WTC11 (cell line): ENCODE measurements at regions not wholly inside any gene's neighbourhood (a gene's known extent, or its start where the extent isn't known, plus 50 kb on each side); places are given as distances from the start of the nearest gene placed in this dataset.

Experiments used
- ATAC-seq: fragments of 200-7000 bp; cut with Tn5 transposase; 2 replicates; pipeline ENCODE4 v1.10.0; 2021; ENCODE audit warnings: mild to moderate bottlenecking, moderate library complexity
- CTCF ChIA-PET: fragments of 300-600 bp; sonication (Branson Sonifier 250); formaldehyde crosslinking; loops from one replicate; lab custom pipeline; 2021; ENCODE audit warnings: antibody characterized with exemption; lab: Charles Lee
- POLR2A ChIA-PET: fragments of 350-600 bp; sonication (Branson Sonifier 250); formaldehyde crosslinking; loops from one replicate; lab custom pipeline; 2021; ENCODE audit warnings: antibody characterized with exemption; lab: Charles Lee
- DNase-seq: peaks from one replicate; pipeline ENCODE4 v3.0.0; 2021; ENCODE audit warnings: low spot score
- H3K27ac Mint-ChIP-seq: 2 replicates; pipeline ENCODE4 v1.8.0; 2021; ENCODE audit warnings: mixed read lengths
- H3K27me3 Mint-ChIP-seq: 2 replicates; pipeline ENCODE4 v1.8.0; 2021; ENCODE audit warnings: low read depth, mild to moderate bottlenecking, moderate library complexity, mixed read lengths
- H3K36me3 Mint-ChIP-seq: 2 replicates; pipeline ENCODE4 v1.8.0; 2021; ENCODE audit warnings: mixed read lengths
- H3K4me1 Mint-ChIP-seq: 2 replicates; pipeline ENCODE4 v1.8.0; 2022; ENCODE audit warnings: mixed read lengths
- H3K4me3 Mint-ChIP-seq: 2 replicates; pipeline ENCODE4 v1.8.0; 2021; ENCODE audit warnings: mild to moderate bottlenecking, moderate library complexity, mixed read lengths
- H3K9me3 Mint-ChIP-seq: 2 replicates; pipeline ENCODE4 v1.8.0; 2021; ENCODE audit warnings: mixed read lengths
- ARID4B ChIP-seq: sonication (generic); formaldehyde crosslinking; IDR thresholded peaks from 2 replicates; pipeline ENCODE4 v1.8.0; 2023; ENCODE audit warnings: missing genetic modification reagents, mild to moderate bottlenecking, borderline replicate concordance
- CBFB ChIP-seq: sonication (generic); formaldehyde crosslinking; IDR thresholded peaks from 2 replicates; pipeline ENCODE4 v1.8.1; 2022; ENCODE audit warnings: mild to moderate bottlenecking, low read depth, missing genetic modification reagents
- ESRRA ChIP-seq: sonication (generic); formaldehyde crosslinking; IDR thresholded peaks from 2 replicates; pipeline ENCODE4 v1.8.1; 2022; ENCODE audit warnings: mild to moderate bottlenecking, missing genetic modification reagents, borderline replicate concordance
- FOXK1 ChIP-seq: sonication (generic); formaldehyde crosslinking; IDR thresholded peaks from 2 replicates; pipeline ENCODE4 v1.8.0; 2022; ENCODE audit warnings: mild to moderate bottlenecking, moderate library complexity, missing genetic modification reagents
- FOXP4 ChIP-seq: sonication (generic); formaldehyde crosslinking; IDR thresholded peaks from 2 replicates; pipeline ENCODE4 v1.8.0; 2022; ENCODE audit warnings: mild to moderate bottlenecking, missing genetic modification reagents
- GTF2I ChIP-seq: fragments of 250-450 bp; sonication (Bioruptor Pico); conservative IDR thresholded peaks from 2 replicates; pipeline ENCODE4 v1.4.0; 2021; ENCODE audit warnings: mild to moderate bottlenecking
- JAZF1 ChIP-seq: fragments of 250-450 bp; sonication (Bioruptor Pico); IDR thresholded peaks from 2 replicates; pipeline ENCODE4 v1.9.0; 2021; ENCODE audit warnings: moderate library complexity, mild to moderate bottlenecking, inconsistent platforms
- KAT7 ChIP-seq: sonication (generic); formaldehyde crosslinking; IDR thresholded peaks from 2 replicates; pipeline ENCODE4 v1.8.1; 2023; ENCODE audit warnings: missing genetic modification reagents, mild to moderate bottlenecking, borderline replicate concordance
- NFE2L1 ChIP-seq: sonication (generic); formaldehyde crosslinking; IDR thresholded peaks from 2 replicates; pipeline ENCODE4 v1.8.1; 2023; ENCODE audit warnings: missing genetic modification reagents
- NFYB ChIP-seq: sonication (generic); formaldehyde crosslinking; conservative IDR thresholded peaks from 2 replicates; pipeline ENCODE4 v1.8.0; 2022; ENCODE audit warnings: low read depth, missing genetic modification reagents
- NR3C1 ChIP-seq: sonication (generic); formaldehyde crosslinking; conservative IDR thresholded peaks from 2 replicates; pipeline ENCODE4 v1.8.1; 2023; ENCODE audit warnings: low read depth, mild to moderate bottlenecking, missing genetic modification reagents
- OVOL2 ChIP-seq: fragments of 250-450 bp; sonication (Bioruptor Pico); IDR thresholded peaks from 2 replicates; pipeline ENCODE4 v1.9.0; 2021; ENCODE audit warnings: mild to moderate bottlenecking, borderline replicate concordance
- SMAD3 ChIP-seq: sonication (generic); formaldehyde crosslinking; IDR thresholded peaks from 2 replicates; pipeline ENCODE4 v1.8.0; 2022; ENCODE audit warnings: missing genetic modification reagents, mild to moderate bottlenecking, borderline replicate concordance
- TCF7 ChIP-seq: sonication (generic); formaldehyde crosslinking; IDR thresholded peaks from 2 replicates; pipeline ENCODE4 v1.8.0; 2022; ENCODE audit warnings: mild to moderate bottlenecking, low read depth, missing genetic modification reagents, moderate library complexity
- ZNF219 ChIP-seq: sonication (generic); formaldehyde crosslinking; IDR thresholded peaks from 2 replicates; pipeline ENCODE4 v1.8.0; 2023; ENCODE audit warnings: missing genetic modification reagents, mild to moderate bottlenecking, borderline replicate concordance
- ZNF232 ChIP-seq: sonication (generic); formaldehyde crosslinking; IDR thresholded peaks from 2 replicates; pipeline ENCODE4 v1.8.0; 2022; ENCODE audit warnings: mild to moderate bottlenecking, missing genetic modification reagents
- ZNF281 ChIP-seq: sonication (generic); formaldehyde crosslinking; IDR thresholded peaks from 2 replicates; pipeline ENCODE4 v1.8.0; 2023; ENCODE audit warnings: mild to moderate bottlenecking, missing genetic modification reagents
- ZNF532 ChIP-seq: fragments of 250-450 bp; sonication (Bioruptor Pico); IDR thresholded peaks from 2 replicates; pipeline ENCODE4 v1.9.0; 2021; ENCODE audit warnings: mild to moderate bottlenecking, borderline replicate concordance

GRCh38 chr12:34335819-34336262 is 313.5 kb downstream of the ALG10 start:
- peaks cover 13% of the 10 kb centered on the region; the same call in 1 of the 2 replicates for H3K9me3 Mint-ChIP-seq
- H3K27me3 Mint-ChIP-seq = peaks cover 8% of the 10 kb centered on the region; the same call in 1 of the 2 replicates
- ChIA-PET POLR2A (no interaction called here), CTCF (no interaction called here)
- H3K27ac Mint-ChIP-seq = no peak overlapping the region
- DNase-seq (no peak), ATAC-seq (no peak)
- H3K4me3 Mint-ChIP-seq = no peak overlapping the region
- TF ChIP-seq SMAD3 (CRISPR knock-in tag) = no peak
- no peak for TF ChIP-seq TCF7 (CRISPR knock-in tag)
- no peak for TF ChIP-seq ZNF281 (CRISPR knock-in tag)
- no peak for TF ChIP-seq NFE2L1 (CRISPR knock-in tag)
- no peak for TF ChIP-seq CBFB (CRISPR knock-in tag)
- no peak for TF ChIP-seq JAZF1 (CRISPR knock-in tag)
- H3K4me1 Mint-ChIP-seq = no peaks in the 10 kb centered on the region
- peaks cover 61% of the 10 kb centered on the region for H3K36me3 Mint-ChIP-seq

GRCh38 chr12:34336619-34337465 is 314.5 kb downstream of the ALG10 start:
- H3K4me3 Mint-ChIP-seq = no peak overlapping the region
- peaks cover 5% of the 10 kb centered on the region; the same call in 1 of the 2 replicates for H3K27me3 Mint-ChIP-seq
- no peak for TF ChIP-seq ZNF232
- no peak for TF ChIP-seq ZNF219 (CRISPR knock-in tag)
- no peak for TF ChIP-seq ESRRA
- no peak for ATAC-seq
- POLR2A ChIA-PET = no interaction called here
- H3K4me1 Mint-ChIP-seq = no peaks in the 10 kb centered on the region
- no peak for DNase-seq
- no peak overlapping the region for H3K27ac Mint-ChIP-seq
- CTCF ChIA-PET = no interaction called here
- H3K36me3 Mint-ChIP-seq = peaks cover 53% of the 10 kb centered on the region
- H3K9me3 Mint-ChIP-seq = peaks cover 8% of the 10 kb centered on the region; the same call in 1 of the 2 replicates

- POLR2A ChIA-PET = no interaction called here
- CTCF ChIA-PET = no interaction called here
- DNase-seq (no peak), ATAC-seq (no peak)
- Mint-ChIP-seq H3K4me1 (no peaks in the 10 kb centered on the region), H3K27me3 (peaks cover 3% of the 10 kb centered on the region; the same call in 1 of the 2 replicates), H3K4me3 (no peak overlapping the region), H3K9me3 (no peaks in the 10 kb centered on the region), H3K27ac (no peak overlapping the region), H3K36me3 (peaks cover 40% of the 10 kb centered on the region)
- TF ChIP-seq ZNF532 (no peak), ESRRA (no peak), JAZF1 (CRISPR knock-in tag) (no peak), NR3C1 (no peak), OVOL2 (CRISPR knock-in tag) (no peak), ARID4B (no peak), FOXP4 (CRISPR knock-in tag) (no peak), GTF2I (CRISPR knock-in tag) (no peak), NFYB (CRISPR knock-in tag) (no peak), FOXK1 (CRISPR knock-in tag) (no peak), KAT7 (CRISPR knock-in tag) (no peak)
Observed at GRCh38 chr12:34338751-34339150, 316.5 kb downstream of the ALG10 start.
